ENCODE measurements at regions not wholly inside any gene's neighbourhood (a gene's known extent, or its start where the extent isn't known, plus 50 kb on each side); places are given as distances from the start of the nearest gene placed in this dataset.

DNA sequence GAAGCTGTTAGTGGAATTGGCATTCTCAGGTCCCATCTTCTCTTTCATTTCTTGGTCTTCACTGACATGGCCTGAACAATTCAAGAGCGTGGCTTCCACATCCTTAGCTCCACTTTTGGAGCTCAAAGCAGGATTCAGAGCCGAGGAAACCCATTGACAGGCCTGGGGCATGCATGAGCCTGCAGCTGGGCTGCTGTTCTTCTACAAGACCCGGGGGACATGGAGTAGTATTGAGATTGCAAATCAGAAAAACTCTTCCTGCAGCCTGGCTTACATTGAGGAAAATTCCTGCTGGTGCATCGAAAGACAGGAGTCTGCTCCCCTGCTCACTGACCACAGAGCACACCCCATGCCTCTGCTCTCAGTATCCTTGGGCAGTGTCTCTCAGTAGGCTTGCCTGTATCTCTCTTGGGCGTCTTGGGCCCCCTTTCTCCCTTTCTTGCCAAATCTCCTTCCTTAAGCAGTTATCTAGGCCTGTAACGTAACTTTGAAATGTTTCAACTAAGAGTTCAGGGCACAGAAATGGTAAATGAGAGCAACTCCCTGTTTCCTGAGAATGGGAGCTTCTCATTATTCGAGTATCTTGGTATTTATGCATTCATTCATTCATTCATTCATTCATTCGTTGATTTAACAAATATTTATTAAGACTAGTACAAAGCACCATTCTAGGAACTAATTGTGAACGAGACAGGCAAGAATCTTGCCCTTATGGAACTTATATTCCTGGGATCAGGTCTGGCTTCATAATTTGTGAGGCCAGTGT, 603.6 kb upstream of the CLINT1 start:
- no peaks in the 10 kb centered on the region for H3K27me3 ChIP-seq (ENCODE audit: low read depth)
- no peaks in the 10 kb centered on the region for H3K9me3 ChIP-seq
- TF ChIP-seq, protein P1, sequence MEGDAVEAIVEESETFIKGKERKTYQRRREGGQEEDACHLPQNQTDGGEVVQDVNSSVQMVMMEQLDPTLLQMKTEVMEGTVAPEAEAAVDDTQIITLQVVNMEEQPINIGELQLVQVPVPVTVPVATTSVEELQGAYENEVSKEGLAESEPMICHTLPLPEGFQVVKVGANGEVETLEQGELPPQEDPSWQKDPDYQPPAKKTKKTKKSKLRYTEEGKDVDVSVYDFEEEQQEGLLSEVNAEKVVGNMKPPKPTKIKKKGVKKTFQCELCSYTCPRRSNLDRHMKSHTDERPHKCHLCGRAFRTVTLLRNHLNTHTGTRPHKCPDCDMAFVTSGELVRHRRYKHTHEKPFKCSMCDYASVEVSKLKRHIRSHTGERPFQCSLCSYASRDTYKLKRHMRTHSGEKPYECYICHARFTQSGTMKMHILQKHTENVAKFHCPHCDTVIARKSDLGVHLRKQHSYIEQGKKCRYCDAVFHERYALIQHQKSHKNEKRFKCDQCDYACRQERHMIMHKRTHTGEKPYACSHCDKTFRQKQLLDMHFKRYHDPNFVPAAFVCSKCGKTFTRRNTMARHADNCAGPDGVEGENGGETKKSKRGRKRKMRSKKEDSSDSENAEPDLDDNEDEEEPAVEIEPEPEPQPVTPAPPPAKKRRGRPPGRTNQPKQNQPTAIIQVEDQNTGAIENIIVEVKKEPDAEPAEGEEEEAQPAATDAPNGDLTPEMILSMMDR (IDR thresholded peaks at IDR 0.05): no peak
- DNase-seq: no peak
- intact Hi-C loops (cut with DNase I): no loop called here
- H3K36me3 ChIP-seq: no peaks in the 10 kb centered on the region
- H3K4me3 ChIP-seq: no peak overlapping the region
- ATAC-seq: no peak
- peaks cover 22% of the 10 kb centered on the region for H3K4me1 ChIP-seq
- no peak overlapping the region for H3K27ac ChIP-seq

DNA sequence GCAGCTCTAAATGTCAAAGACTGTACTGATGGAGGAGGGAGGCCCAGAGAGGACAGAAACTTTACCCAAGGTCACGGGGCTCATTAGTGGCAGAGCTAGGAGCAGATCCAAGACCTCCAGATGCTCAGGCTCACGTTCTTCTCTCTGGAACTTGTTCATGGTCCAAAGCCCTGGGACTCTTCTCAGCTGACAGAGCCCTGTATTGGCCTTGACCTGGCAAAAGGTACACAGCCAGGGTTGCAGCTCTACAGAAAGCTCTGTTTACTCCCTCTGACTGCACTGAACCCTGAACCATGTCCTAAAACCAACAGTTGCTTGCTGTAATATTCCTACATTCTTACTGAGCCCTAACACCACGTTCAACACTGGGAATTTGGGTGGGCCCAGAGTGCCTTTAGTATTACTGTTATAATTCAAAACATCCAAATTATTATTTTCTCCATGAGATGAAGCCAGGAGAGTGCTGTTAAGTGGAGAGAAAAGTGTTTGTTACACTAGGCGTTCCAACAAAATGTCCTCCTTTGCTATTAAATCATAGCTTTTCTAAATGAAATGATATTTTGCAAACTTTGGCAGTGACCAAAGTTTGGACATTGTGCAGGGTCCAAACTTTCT, 602.4 kb upstream of the CLINT1 start:
- Histone ChIP-seq H3K9me3 (no peaks in the 10 kb centered on the region), H3K27me3 (ENCODE audit: low read depth) (no peaks in the 10 kb centered on the region), H3K4me1 (peaks cover 22% of the 10 kb centered on the region), H3K36me3 (no peaks in the 10 kb centered on the region), H3K4me3 (no peak overlapping the region), H3K27ac (no peak overlapping the region)
- intact Hi-C loops (cut with DNase I): no loop called here
- DNase-seq: no peak
- TF ChIP-seq, protein P1 (IDR thresholded peaks at IDR 0.05): no peak
- peak in 1 of 2 donors; percentile 43 for ATAC-seq

DNA sequence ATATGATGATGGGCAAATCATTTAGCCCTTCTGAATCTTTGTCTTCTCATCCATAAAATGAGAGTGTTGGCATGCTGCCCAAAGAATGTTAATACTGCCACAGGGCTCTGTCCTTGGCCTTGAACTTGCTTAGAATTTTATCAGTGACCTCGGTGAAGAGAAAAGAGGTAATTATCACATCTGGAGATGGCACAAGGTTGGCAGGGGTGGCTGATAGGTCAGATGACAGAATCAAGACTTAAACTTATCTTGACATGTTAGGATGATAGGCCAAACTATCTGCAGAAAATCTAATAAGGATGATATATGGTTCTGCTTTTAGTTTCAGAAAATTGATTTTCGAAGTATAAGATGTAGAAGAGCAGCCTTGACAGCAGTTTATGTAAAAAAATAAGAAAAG, 599.1 kb upstream of the CLINT1 start:
- ATAC-seq: no peak
- Histone ChIP-seq H3K36me3 (no peaks in the 10 kb centered on the region), H3K27ac (no peak overlapping the region), H3K4me1 (no peaks in the 10 kb centered on the region), H3K4me3 (no peak overlapping the region), H3K27me3 (ENCODE audit: low read depth) (no peaks in the 10 kb centered on the region), H3K9me3 (no peaks in the 10 kb centered on the region)
- intact Hi-C loops (cut with DNase I): no loop called here
- no peak for DNase-seq
- TF ChIP-seq, protein P1 (IDR thresholded peaks at IDR 0.05): no peak

DNA sequence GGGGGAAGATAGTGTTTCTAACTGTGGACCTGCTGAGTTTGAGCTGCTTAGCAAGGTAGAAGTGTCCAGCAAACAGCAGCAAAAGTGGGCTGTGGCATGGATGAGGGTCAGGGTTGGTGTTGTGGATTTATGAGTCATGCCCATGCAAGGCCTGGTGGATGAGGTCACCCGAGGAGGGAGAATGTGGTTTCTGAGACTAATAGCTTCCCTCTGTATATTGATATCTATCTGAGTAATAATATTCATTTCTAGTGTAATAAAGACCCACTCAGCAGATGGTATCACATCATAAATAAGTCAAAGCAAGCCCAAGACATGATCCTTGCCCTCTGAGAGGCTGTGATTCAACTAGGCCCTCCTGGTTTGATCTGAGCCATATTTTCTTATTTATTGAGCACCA, 597.8 kb upstream of the CLINT1 start:
- ATAC-seq (peak; percentile 35 to 54), DNase-seq (no peak)
- intact Hi-C loops (cut with DNase I): no loop called here
- TF ChIP-seq, protein P1 (IDR thresholded peaks at IDR 0.05): no peak
- Histone ChIP-seq H3K36me3 (no peaks in the 10 kb centered on the region), H3K4me1 (no peaks in the 10 kb centered on the region), H3K27ac (no peak overlapping the region), H3K4me3 (no peak overlapping the region), H3K27me3 (ENCODE audit: low read depth) (no peaks in the 10 kb centered on the region), H3K9me3 (no peaks in the 10 kb centered on the region)

DNA sequence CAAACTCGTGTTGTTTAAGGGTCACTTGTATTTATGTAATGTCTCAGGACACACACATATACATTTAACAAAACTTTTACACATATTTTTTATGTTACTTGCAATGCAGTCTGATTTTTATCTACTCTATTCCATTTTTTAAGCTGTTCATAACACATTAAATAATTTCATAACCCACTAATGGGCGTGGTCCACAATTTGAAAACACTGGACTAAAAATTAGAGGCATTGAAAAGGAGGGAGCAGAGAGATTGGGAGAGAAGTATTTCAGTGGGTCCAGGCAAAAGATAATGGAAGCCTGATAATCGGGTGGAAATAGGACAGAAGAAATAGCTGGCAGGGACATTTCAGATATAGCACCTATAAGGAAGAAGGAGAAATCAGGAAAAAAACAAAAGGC, 597.3 kb upstream of the CLINT1 start:
- Histone ChIP-seq H3K27ac (no peak overlapping the region), H3K4me1 (no peaks in the 10 kb centered on the region), H3K27me3 (ENCODE audit: low read depth) (no peaks in the 10 kb centered on the region), H3K36me3 (no peaks in the 10 kb centered on the region), H3K4me3 (no peak overlapping the region), H3K9me3 (no peaks in the 10 kb centered on the region)
- TF ChIP-seq, protein P1 (IDR thresholded peaks at IDR 0.05): no peak
- DNase-seq (no peak), ATAC-seq (no peak)
- intact Hi-C loops (cut with DNase I): no loop called here
